ENCODE measurements at regions not wholly inside any gene's neighbourhood (a gene's known extent, or its start where the extent isn't known, plus 50 kb on each side); places are given as distances from the start of the nearest gene placed in this dataset.

DNA sequence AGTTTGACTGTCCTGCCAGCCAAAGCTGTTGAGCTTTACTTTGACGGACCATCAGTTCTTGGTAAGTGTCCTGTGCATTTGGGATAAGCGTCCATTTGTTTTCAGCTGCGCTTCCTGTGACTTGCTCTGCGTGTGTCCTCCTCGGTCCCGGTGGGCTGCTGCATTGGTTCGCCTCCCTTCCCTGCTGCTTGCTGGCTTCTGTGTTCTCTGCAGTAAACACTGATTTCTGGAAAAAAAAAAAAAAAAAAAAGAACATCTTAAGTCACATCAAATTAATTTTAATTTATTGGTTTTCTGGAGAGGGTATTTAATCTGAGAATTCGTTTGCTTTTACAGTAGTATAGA, 264.1 kb downstream of the SEC23A start:
- H3K4me3 ChIP-seq (ENCODE audit: low read length) = no peak overlapping the region
- H3K9me3 ChIP-seq (ENCODE audit: control insufficient read depth in 2 of 3, low read length in 3 of 3) = no peaks in the 10 kb centered on the region
- Mint-ChIP-seq H3K9me3 (no peaks in the 10 kb centered on the region), H3K4me1 (no peaks in the 10 kb centered on the region), H3K27me3 (peaks cover 0 to 29% (median 10%) of the 10 kb centered on the region in 5 donors), H3K27ac (no peak overlapping the region), H3K36me3 (no peaks in the 10 kb centered on the region), H3K4me3 (no peak overlapping the region)
- no peaks in the 10 kb centered on the region for H3K4me1 ChIP-seq (ENCODE audit: control insufficient read depth in 2 of 2, insufficient read depth in 2 of 2, low read length in 2 of 2)
- intact Hi-C loops (cut with micrococcal nuclease) = no loop called here
- ChIA-PET CTCF (no interaction called here), POLR2A (no interaction called here)
- no peaks in the 10 kb centered on the region for H3K27me3 ChIP-seq (ENCODE audit: control insufficient read depth in 2 of 2, insufficient read depth in 2 of 2, low read length in 2 of 2)
- no peak overlapping the region for H3K27ac ChIP-seq (ENCODE audit: low read depth, low read length)
- H3K36me3 ChIP-seq (ENCODE audit: control insufficient read depth in 2 of 3, insufficient read depth in 3 of 3, low read length in 3 of 3) = no peaks in the 10 kb centered on the region
- DNase-seq (no peak), ATAC-seq (no peak)

DNA sequence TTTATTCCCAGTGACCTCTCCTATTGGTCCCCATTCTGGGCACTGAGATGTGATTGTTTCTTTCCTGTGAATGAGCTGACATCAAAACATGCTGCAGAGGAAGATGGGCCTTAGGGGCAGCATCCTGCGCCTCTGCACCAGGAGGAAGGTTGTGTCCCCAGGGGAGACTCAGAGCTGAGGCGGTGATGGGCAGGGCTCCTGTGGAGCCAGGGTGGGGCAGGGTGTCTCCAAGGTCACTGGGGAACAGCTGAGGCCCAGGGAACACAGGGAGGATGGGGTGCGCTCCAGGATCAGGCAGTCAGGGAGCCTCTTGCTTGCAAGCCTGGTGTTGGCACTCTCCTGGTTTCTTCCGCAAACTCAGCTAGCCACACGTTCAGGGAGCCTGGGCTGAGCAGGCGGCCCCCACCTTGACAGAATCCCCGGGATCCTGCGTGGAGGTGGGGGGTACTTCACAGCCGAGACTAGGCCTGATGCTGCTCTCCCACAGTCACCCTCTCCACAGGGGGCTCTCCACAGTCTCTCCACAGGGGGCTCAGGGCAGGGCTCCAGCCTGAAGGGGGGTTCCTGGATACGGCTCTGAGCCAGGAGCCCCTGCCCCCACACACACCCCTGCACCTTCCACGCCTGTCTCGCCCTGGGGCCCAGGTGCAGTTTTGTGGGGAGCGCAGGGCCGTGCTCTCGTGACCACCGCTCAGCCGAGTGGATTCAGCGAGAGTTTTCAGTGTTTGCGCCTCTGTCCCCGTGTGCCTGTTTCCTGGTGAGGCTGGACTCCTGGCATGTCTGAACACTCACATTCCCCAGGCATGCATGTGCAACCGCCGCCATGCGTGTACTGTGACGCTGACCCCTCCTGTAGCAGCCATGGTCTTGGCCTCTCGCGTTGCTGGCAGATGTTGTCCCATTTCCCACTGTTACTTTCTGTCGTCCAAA, 264.7 kb downstream of the SEC23A start:
- Histone ChIP-seq H3K27me3 (ENCODE audit: control insufficient read depth in 2 of 2, insufficient read depth in 2 of 2, low read length in 2 of 2) (no peaks in the 10 kb centered on the region), H3K27ac (ENCODE audit: low read depth, low read length) (no peak overlapping the region), H3K9me3 (ENCODE audit: control insufficient read depth in 2 of 3, low read length in 3 of 3) (no peaks in the 10 kb centered on the region), H3K36me3 (ENCODE audit: control insufficient read depth in 2 of 3, insufficient read depth in 3 of 3, low read length in 3 of 3) (no peaks in the 10 kb centered on the region), H3K4me1 (ENCODE audit: control insufficient read depth in 2 of 2, insufficient read depth in 2 of 2, low read length in 2 of 2) (no peaks in the 10 kb centered on the region), H3K4me3 (ENCODE audit: low read length) (no peak overlapping the region)
- ATAC-seq = no peak
- Mint-ChIP-seq H3K4me1 (no peaks in the 10 kb centered on the region), H3K27ac (no peak overlapping the region), H3K27me3 (peaks cover 0 to 29% (median 10%) of the 10 kb centered on the region in 5 donors), H3K36me3 (no peaks in the 10 kb centered on the region), H3K9me3 (no peaks in the 10 kb centered on the region), H3K4me3 (no peak overlapping the region)
- DNase-seq = no peak
- ChIA-PET POLR2A (no interaction called here), CTCF (no interaction called here)
- intact Hi-C loops (cut with micrococcal nuclease) = no loop called here

GRCh38 chr14:38837343-38838048, 265.5 kb downstream of the SEC23A start:
- Mint-ChIP-seq H3K4me3 (no peak overlapping the region), H3K27ac (no peak overlapping the region), H3K27me3 (peaks cover 0 to 24% (median 10%) of the 10 kb centered on the region in 5 donors), H3K9me3 (peaks cover 0 to 3% (median 0%) of the 10 kb centered on the region in 11 donors), H3K4me1 (no peaks in the 10 kb centered on the region), H3K36me3 (no peaks in the 10 kb centered on the region)
- no peaks in the 10 kb centered on the region for H3K4me1 ChIP-seq (ENCODE audit: control insufficient read depth in 2 of 2, insufficient read depth in 2 of 2, low read length in 2 of 2)
- ChIA-PET CTCF (no interaction called here), POLR2A (no interaction called here)
- DNase-seq (no peak), ATAC-seq (no peak)
- no peaks in the 10 kb centered on the region for H3K27me3 ChIP-seq (ENCODE audit: control insufficient read depth in 2 of 2, insufficient read depth in 2 of 2, low read length in 2 of 2)
- H3K36me3 ChIP-seq (ENCODE audit: control insufficient read depth in 2 of 3, insufficient read depth in 3 of 3, low read length in 3 of 3) = no peaks in the 10 kb centered on the region
- no peak overlapping the region for H3K4me3 ChIP-seq (ENCODE audit: low read length)
- H3K27ac ChIP-seq (ENCODE audit: low read depth, low read length) = no peak overlapping the region
- H3K9me3 ChIP-seq (ENCODE audit: control insufficient read depth in 2 of 3, low read length in 3 of 3) = no peaks in the 10 kb centered on the region
- intact Hi-C loops (cut with micrococcal nuclease) = no loop called here

DNA sequence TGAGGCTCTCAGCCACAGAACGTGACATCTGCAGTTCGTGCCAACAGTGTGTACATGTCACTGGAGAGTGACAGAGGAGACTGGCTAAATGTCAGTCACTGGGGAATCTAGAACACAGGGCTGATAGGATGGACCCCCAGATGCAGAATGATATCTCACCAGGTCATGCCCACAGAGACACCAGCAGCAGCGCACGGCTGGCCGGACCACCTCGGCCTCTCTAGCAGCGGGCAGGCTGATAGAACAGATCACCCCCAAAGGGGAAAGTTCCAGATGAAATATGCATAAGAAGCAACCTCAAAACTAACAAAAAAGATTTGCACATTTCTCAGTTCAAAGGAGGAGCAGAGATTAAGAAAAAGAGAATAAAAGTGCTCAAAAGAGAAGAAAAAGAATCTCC, 266.5 kb downstream of the SEC23A start:
- H3K9me3 ChIP-seq (ENCODE audit: control insufficient read depth in 2 of 3, low read length in 3 of 3) = no peaks in the 10 kb centered on the region
- H3K27ac Mint-ChIP-seq = peak overlapping the region in 1 of 9 donors; percentile 46
- no peaks in the 10 kb centered on the region for H3K36me3 ChIP-seq (ENCODE audit: control insufficient read depth in 2 of 3, insufficient read depth in 3 of 3, low read length in 3 of 3)
- POLR2A ChIA-PET = no interaction called here
- CTCF ChIA-PET = no interaction called here
- no peak overlapping the region for H3K27ac ChIP-seq (ENCODE audit: low read depth, low read length)
- H3K4me1 ChIP-seq (ENCODE audit: control insufficient read depth in 2 of 2, insufficient read depth in 2 of 2, low read length in 2 of 2) = no peaks in the 10 kb centered on the region
- DNase-seq (no peak), ATAC-seq (no peak)
- no peak overlapping the region for H3K4me3 ChIP-seq (ENCODE audit: low read length)
- no peaks in the 10 kb centered on the region for H3K27me3 ChIP-seq (ENCODE audit: control insufficient read depth in 2 of 2, insufficient read depth in 2 of 2, low read length in 2 of 2)
- intact Hi-C loops (cut with micrococcal nuclease) = no loop called here
- H3K9me3 Mint-ChIP-seq = peaks cover 0 to 5% (median 0%) of the 10 kb centered on the region in 11 donors
- H3K4me3 Mint-ChIP-seq = no peak overlapping the region
- no peaks in the 10 kb centered on the region for H3K4me1 Mint-ChIP-seq
- H3K36me3 Mint-ChIP-seq = no peaks in the 10 kb centered on the region
- H3K27me3 Mint-ChIP-seq = peaks cover 0 to 16% (median 10%) of the 10 kb centered on the region in 5 donors

DNA sequence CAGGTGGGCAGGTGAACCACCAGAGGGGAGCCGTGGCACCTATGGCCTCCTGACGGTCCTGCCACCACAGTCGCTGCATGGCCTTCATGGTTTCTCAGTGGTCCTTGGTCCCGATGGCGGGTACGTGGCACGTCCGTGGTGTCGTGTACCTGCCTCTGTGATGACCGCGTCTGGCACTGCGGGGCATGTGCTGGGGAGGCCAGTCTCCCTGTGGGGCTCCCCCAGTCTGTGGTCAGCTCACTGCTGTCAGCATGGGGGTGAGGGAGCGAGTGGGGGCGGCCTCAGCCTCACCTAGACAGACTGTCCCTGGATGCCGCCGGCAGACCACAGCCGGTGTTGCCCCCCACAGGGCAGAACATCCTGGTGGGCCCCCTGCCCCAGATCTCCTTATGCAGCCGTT, 267.2 kb downstream of the SEC23A start:
- no peaks in the 10 kb centered on the region for H3K4me1 Mint-ChIP-seq
- no peak overlapping the region for H3K27ac Mint-ChIP-seq
- Histone ChIP-seq H3K4me1 (ENCODE audit: control insufficient read depth in 2 of 2, insufficient read depth in 2 of 2, low read length in 2 of 2) (no peaks in the 10 kb centered on the region), H3K27ac (ENCODE audit: low read depth, low read length) (no peak overlapping the region), H3K27me3 (ENCODE audit: control insufficient read depth in 2 of 2, insufficient read depth in 2 of 2, low read length in 2 of 2) (no peaks in the 10 kb centered on the region), H3K36me3 (ENCODE audit: control insufficient read depth in 2 of 3, insufficient read depth in 3 of 3, low read length in 3 of 3) (no peaks in the 10 kb centered on the region), H3K4me3 (ENCODE audit: low read length) (no peak overlapping the region), H3K9me3 (ENCODE audit: control insufficient read depth in 2 of 3, low read length in 3 of 3) (no peaks in the 10 kb centered on the region)
- DNase-seq = no peak
- ChIA-PET CTCF (no interaction called here), POLR2A (no interaction called here)
- no peaks in the 10 kb centered on the region for H3K36me3 Mint-ChIP-seq
- H3K27me3 Mint-ChIP-seq = peaks cover 0 to 16% (median 10%) of the 10 kb centered on the region in 5 donors
- intact Hi-C loops (cut with micrococcal nuclease) = no loop called here
- H3K9me3 Mint-ChIP-seq = peaks cover 0 to 5% (median 0%) of the 10 kb centered on the region in 11 donors
- ATAC-seq = no peak
- H3K4me3 Mint-ChIP-seq = no peak overlapping the region

DNA sequence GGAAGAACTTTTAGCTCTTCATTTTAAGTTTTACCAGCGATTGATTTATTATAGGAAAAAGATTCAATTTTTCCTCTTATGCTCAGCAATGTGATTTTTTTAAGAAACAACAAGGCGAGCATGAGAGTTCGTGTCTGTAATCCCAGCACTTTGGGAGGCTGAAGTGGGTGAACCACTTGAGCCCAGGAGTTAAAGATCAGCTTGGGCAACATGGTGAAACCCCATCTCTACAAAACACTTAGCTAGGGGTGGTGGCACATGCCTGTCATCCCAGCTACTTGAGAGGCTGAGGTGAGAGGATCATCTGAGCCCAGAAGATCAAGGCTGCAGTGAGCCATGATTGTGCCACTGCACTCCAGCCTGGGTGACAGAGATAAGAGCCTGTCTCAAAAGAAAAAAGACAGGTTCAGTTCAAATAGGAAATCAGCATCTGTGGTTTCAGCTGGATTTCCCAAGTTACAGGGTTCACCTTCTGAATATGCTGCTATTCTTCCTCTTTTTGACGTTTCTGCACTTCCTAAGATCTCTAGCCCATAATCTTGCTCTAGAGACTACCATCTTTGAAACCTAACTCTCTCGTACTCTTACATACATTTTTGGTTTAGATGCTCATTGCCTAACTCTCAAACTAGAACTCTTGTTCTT, 274.7 kb downstream of the SEC23A start:
- ChIA-PET CTCF (no interaction called here), POLR2A (no interaction called here)
- peak; percentile 62 for ATAC-seq
- Histone ChIP-seq H3K4me1 (ENCODE audit: control insufficient read depth in 2 of 2, insufficient read depth in 2 of 2, low read length in 2 of 2) (no peaks in the 10 kb centered on the region), H3K27ac (ENCODE audit: low read depth, low read length) (no peak overlapping the region), H3K9me3 (ENCODE audit: control insufficient read depth in 2 of 3, low read length in 3 of 3) (no peaks in the 10 kb centered on the region), H3K4me3 (ENCODE audit: low read length) (no peak overlapping the region), H3K27me3 (ENCODE audit: control insufficient read depth in 2 of 2, insufficient read depth in 2 of 2, low read length in 2 of 2) (no peaks in the 10 kb centered on the region), H3K36me3 (ENCODE audit: control insufficient read depth in 2 of 3, insufficient read depth in 3 of 3, low read length in 3 of 3) (no peaks in the 10 kb centered on the region)
- H3K27ac Mint-ChIP-seq = no peak overlapping the region
- H3K4me1 Mint-ChIP-seq = no peaks in the 10 kb centered on the region
- no peak for DNase-seq
- H3K27me3 Mint-ChIP-seq = peaks cover 0 to 9% (median 0%) of the 10 kb centered on the region in 5 donors
- H3K9me3 Mint-ChIP-seq = peaks cover 0 to 5% (median 0%) of the 10 kb centered on the region in 11 donors
- H3K4me3 Mint-ChIP-seq = no peak overlapping the region
- H3K36me3 Mint-ChIP-seq = no peaks in the 10 kb centered on the region
- intact Hi-C loops (cut with micrococcal nuclease) = no loop called here
